NCI-H2171 treated with DMSO at 0.1 percent for 48 hours (cell line): ENCODE measurements at regions not wholly inside any gene's neighbourhood (a gene's known extent, or its start where the extent isn't known, plus 50 kb on each side); places are given as distances from the start of the nearest gene placed in this dataset.
"Not testable (repeated sequence)": the region's sequence is repeated elsewhere in the genome, so short reads cannot be mapped to it uniquely, and the experiment has no call there.

Source experiments
- DNase-seq: peaks from one replicate; lab custom pipeline; 2025; lab: John Stamatoyannopoulos, UW

- DNase-seq: no peak
Measured at GRCh38 chr3:78087134-78087533, 1047.2 kb downstream of the ROBO2 start.

DNA sequence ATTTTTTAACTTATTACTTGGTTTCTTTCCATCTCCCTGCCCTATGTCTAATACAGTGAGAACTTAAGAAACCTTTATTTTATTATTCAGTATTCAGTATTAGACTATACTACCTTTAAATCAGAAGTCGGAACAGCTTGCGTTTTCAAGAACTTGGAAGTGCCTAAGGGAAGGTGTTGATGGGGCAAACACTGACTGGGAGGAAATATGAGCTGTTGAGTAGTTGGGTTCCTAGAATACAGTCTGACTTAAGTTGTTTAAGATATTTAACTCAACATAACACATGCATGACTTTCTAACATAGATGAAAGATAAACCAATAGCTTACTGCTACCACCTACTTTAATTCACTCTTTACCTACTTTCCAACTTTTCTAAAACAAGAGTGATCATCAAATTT is 1048.1 kb downstream of the ROBO2 start:
- DNase-seq: no peak

DNA sequence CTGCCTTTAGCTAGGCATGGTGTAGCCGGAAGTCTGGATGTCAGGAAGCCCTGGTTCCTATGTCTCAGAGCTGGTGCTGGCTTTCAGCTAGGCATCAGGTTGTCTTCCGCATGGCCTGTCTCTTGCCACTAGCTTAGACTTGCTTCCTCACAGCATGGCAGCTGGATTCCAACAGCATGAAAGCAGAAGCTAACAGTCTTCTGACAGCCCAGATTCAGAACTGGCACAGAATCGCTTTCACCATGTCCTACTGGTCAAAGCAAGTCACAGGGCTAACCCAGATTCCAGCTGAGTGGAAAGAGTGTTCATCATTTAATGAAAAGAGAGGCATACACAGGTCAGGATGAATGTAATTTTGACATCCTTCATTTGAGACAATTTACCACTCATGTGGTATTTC is 1050.5 kb downstream of the ROBO2 start:
- DNase-seq: peak; percentile 30

DNA sequence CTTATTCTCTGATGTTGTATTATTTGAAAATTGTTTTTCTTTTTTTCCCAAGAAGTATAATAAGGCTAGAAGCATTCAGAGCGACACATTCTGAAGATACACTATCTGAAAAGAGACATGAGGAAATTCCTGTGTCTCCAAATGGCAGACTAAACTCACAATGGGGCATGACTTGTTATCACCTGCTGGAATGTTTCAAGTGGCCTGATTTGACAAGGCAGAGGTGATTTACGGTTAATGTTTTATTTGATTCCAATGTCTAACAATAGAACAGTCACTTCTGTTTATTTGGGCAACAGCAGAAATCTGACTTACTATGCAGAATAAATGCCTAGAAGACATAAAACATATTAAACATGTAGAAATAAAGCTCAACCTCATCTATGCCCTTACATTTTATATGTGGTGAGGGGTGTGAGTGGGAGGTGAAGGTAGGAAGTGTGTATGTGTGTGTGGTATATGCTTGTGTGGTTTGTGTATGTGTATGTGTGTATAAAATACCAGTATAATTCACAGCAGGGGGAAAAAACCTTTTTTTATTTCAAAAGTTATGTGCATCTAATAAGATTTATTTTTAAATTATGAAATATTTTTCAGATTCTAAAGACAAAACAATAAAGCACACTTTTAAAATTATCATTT is 1051.7 kb downstream of the ROBO2 start:
- no peak for DNase-seq

DNA sequence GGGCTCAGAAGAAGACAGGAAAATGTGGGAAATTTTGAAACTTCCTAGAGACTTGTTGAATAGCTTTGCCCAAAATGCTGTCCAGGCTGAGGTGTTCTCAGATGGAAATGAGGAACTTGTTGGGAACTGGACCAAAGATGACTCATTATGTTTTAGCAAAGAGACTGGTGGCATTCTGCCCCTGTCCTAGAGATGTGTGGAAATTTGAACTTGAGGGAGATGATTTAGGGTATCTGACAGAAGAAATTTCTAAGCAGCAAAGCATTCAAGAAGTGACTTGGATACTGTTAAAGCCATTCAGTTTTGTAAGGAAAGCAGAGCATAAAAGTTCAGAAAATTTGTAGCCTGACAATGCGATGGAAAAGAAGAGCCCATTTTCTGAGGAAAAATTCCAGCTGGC is 1052.7 kb downstream of the ROBO2 start:
- DNase-seq: not testable (repeated sequence)

- no peak for DNase-seq
Measured at GRCh38 chr3:78096488-78097255, 1056.8 kb downstream of the ROBO2 start.

DNA sequence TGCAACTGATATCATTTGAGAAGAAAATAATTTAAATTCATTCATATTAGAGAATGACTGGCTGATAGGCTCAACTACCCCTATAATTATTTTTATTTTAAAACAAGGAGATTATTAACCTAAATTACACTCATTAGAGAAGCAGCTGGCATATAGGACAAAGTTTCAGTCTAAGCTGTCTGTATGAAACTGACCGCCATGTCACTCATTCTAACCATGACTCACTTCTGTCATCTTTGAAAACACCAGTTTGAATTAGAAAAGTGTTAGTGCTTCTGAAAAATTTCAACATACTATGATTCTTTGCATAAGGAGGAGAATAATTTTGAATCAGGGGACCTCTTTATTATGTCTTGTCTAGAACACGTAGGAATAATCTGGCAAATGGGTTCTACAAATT is 1058.5 kb downstream of the ROBO2 start:
- DNase-seq: no peak

GRCh38 chr3:78101384-78101783 is 1061.5 kb downstream of the ROBO2 start:
- no peak for DNase-seq

- DNase-seq: not testable (repeated sequence)
Measured at GRCh38 chr3:78108269-78108961, 1068.5 kb downstream of the ROBO2 start.

DNA sequence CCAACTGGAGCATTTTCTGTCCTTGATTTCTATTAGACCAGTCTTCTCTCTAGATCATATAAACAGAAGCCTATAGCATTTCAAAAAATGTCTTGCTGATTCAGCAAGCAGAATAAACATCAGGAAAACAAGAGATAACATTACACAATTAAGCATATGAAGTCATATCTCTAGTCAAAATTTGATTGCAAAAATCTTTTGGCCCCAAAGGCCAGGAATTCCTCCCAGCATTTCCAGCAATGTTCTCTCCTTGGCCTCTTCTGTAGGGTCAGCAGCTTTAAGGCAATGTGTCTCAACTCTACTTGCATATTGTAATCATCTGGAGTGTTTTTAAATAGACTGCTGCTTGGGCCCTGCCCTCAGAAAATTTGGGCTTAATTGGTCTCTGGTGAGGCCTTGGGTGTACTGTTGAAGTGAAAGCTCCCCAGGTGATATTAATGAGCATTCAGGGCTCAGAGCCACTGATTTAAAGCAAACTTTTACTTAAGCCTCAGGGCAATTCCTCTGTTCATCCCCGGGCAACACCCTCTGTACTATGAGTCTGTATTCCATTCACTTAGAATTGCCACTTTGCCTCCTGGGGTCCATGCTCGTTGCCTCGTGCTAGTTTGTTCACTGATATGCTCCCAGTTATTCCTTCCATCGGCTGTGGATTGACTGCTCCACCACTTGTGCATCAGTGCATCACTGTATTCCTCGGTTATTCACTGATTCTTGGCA is 1072.6 kb downstream of the ROBO2 start:
- no peak for DNase-seq

- DNase-seq: no peak
Measured at GRCh38 chr3:78115983-78116382, 1076.1 kb downstream of the ROBO2 start.

GRCh38 chr3:78116874-78117273 is 1077.0 kb downstream of the ROBO2 start:
- no peak for DNase-seq

DNA sequence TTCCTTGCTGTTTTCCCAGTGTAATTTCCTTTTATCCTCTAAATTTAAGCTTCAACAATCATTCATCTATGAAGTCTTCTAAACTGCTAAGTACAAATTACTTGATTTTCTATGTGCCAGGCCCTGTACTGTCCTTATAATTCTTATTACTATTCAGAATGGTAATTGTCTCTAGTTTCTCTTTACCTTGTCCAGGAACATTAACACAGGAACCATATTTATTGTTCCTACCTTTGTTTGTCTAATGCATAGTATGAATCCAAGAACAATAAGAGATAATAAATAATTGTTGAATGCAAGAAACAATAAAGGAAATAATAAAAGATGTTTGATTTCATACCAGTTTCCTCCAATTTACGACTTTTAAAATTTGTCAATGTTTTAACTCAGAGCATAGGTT is 1083.2 kb downstream of the ROBO2 start:
- DNase-seq: no peak

GRCh38 chr3:78129707-78130106 is 1089.8 kb downstream of the ROBO2 start:
- no peak for DNase-seq

- no peak for DNase-seq
Measured at GRCh38 chr3:78130741-78131290, 1090.9 kb downstream of the ROBO2 start.

GRCh38 chr3:78134496-78134895 is 1094.6 kb downstream of the ROBO2 start:
- no peak for DNase-seq

DNA sequence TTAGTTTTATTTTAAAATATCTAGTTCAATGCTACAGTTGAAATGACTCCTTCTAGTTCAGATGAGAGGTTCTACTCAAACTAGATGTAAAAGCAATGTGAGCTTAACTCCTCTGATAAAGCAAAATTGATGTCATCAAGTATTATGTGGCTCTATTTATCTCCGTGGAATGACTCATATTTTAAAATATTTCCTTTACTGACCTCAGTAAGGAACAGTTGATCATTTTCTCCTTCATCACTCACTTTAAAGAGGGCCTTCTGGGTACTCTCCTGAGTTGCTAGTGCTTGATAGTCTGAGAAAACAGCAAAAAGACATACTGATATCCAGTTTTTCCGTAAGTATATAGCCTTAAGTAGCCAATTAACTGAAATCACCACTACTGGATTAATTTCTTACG is 1099.3 kb downstream of the ROBO2 start:
- DNase-seq: no peak

DNA sequence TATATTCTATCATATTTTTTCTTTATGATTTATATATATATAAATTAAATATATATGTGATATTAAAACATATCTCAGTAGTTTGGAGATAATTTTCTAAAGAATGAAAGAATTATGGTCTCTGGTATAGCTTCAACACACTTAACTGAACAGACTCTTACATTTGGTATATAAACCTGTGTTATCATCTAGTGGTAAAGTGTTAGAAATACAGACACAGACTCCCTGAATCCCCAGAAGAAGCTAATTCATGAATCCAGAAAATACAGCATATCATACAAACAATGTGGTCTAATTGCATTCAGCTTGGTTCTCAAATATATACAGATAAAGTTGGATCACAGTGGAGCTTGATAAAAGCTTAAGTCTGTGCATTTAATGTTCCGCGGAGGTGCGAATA is 1100.4 kb downstream of the ROBO2 start:
- no peak for DNase-seq

- DNase-seq: no peak
Measured at GRCh38 chr3:78140866-78141265, 1101.0 kb downstream of the ROBO2 start.

DNA sequence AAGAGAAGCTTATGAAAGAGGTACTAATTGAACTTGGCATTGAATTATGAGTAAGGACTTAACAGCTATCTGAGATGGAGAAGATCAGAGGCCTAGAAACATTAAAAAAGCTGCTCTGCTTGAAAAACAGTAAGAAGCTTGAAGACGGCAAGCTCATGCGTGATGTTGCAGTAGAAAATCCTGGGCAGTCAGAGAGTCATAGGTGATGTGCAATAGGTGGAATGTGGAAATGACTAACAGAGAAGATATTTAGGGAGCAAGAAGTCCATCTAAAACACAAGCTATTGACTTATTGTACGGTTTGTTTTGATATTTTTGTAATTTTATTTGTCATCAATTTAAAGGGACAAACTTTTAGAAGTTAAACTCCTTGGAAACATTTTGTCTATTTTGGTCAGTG is 1101.4 kb downstream of the ROBO2 start:
- DNase-seq: no peak

DNA sequence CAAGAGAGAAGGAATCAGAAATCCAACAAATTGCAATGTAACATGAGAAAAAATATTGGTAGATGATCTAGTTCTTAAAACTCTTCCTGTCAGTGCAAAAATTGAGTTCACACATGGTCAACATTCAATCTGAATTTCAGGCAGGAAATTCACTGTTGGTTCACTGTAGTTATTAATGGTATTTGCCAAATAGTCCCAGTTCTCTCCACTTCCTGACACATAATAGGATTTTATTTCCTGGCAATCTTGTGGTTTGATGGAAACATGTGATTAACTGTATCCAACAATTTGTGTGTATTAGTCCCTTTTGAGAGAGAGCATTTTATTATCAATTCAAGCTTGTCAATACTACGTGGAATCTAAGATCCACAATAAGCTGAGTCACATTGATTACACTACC is 1103.1 kb downstream of the ROBO2 start:
- DNase-seq: no peak
